PC-9 (cell line): ENCODE measurements at regions not wholly inside any gene's neighbourhood (a gene's known extent, or its start where the extent isn't known, plus 50 kb on each side); places are given as distances from the start of the nearest gene placed in this dataset.

Experiments used
- BruUV-seq: library from RNA; stranded (reverse); fragments of 400-500 nt; replicated peaks from 2 replicates; lab custom pipeline; 2021; lab: Mats Ljungman, UMichigan
- CTCF ChIA-PET: fragments of 300-600 bp; sonication (Branson Sonifier 250); formaldehyde crosslinking; loops from one replicate; lab custom pipeline; 2022; ENCODE audit warnings: antibody characterized with exemption; lab: Charles Lee
- POLR2A ChIA-PET: fragments of 300-600 bp; sonication (Branson Sonifier 250); formaldehyde crosslinking; loops from one replicate; lab custom pipeline; 2022; ENCODE audit warnings: antibody characterized with exemption; ENCODE audit not compliant: unreplicated experiment; lab: Charles Lee
- DNase-seq, 2 experiments: peaks; one replicate each; pipeline versions ENCODE4 v3.0.0 to v3.0.0-alpha.2; 2015 to 2022; ENCODE audit warnings: mixed read lengths in 1 of 2
- H2AFZ ChIP-seq: fragments of 200-600 bp; sonication (generic); 2 replicates; pipeline ENCODE4 v1.8.1; 2017; ENCODE audit warnings: antibody characterized with exemption
- H3F3A ChIP-seq: fragments of 200-600 bp; sonication (generic); 2 replicates; pipeline ENCODE4 v1.8.1; 2017; ENCODE audit warnings: antibody characterized with exemption, mild to moderate bottlenecking, low read depth; ENCODE audit not compliant: insufficient read depth
- H3K27ac ChIP-seq: fragments of 200-600 bp; sonication (generic); 2 replicates; pipeline ENCODE4 v1.6.1; 2016; ENCODE audit warnings: mixed run types
- H3K27me3 ChIP-seq: fragments of 200-600 bp; sonication (generic); 2 replicates; pipeline ENCODE4 v1.6.1; 2016; ENCODE audit warnings: low read depth, mixed run types; ENCODE audit not compliant: insufficient read depth
- H3K36me3 ChIP-seq: fragments of 200-600 bp; sonication (generic); 2 replicates; pipeline ENCODE4 v1.6.1; 2016; ENCODE audit warnings: low read depth, mixed run types
- H3K4me1 ChIP-seq: fragments of 200-600 bp; sonication (generic); replicated peaks from 2 replicates; pipeline ENCODE4 v1.6.1; 2016; ENCODE audit warnings: mixed run types; ENCODE audit not compliant: insufficient read depth
- H3K4me2 ChIP-seq: fragments of 200-600 bp; sonication (generic); 2 replicates; pipeline ENCODE4 v1.6.1; 2017; ENCODE audit warnings: mixed run types
- H3K4me3 ChIP-seq: fragments of 200-600 bp; sonication (generic); 2 replicates; pipeline ENCODE4 v1.6.1; 2016; ENCODE audit warnings: mixed run types
- H3K79me2 ChIP-seq: fragments of 200-600 bp; sonication (generic); 2 replicates; pipeline ENCODE4 v1.6.1; 2017; ENCODE audit warnings: low read depth, mixed run types
- H3K9me2 ChIP-seq: fragments of 200-600 bp; sonication (generic); 2 replicates; pipeline ENCODE4 v1.8.1; 2017; ENCODE audit warnings: mild to moderate bottlenecking; ENCODE audit not compliant: insufficient read depth
- H3K9me3 ChIP-seq: fragments of 200-600 bp; sonication (generic); 2 replicates; pipeline ENCODE4 v1.8.1; 2016; ENCODE audit warnings: low read depth; ENCODE audit not compliant: insufficient read depth
- H4K20me1 ChIP-seq: fragments of 200-600 bp; sonication (generic); 2 replicates; pipeline ENCODE4 v1.8.1; 2017; ENCODE audit not compliant: insufficient read depth
- EZH2 ChIP-seq: fragments of 200-600 bp; sonication (generic); IDR thresholded peaks from 2 replicates; pipeline ENCODE4 v1.8.0; 2017; ENCODE audit warnings: antibody characterized with exemption, low read depth
- intact Hi-C: fragments of 100-400 bp; cut with micrococcal nuclease; formaldehyde crosslinking; loops from one replicate; pipeline ENCODE4 v1.10.0; 2022; ENCODE audit not compliant: unreplicated experiment
- TF ChIP-seq, protein P1 (sequence below): fragments of 200-600 bp; sonication (generic); conservative IDR thresholded peaks from 2 replicates; pipeline ENCODE4 v1.6.1; 2017; ENCODE audit warnings: mixed run types, antibody characterized with exemption, mild to moderate bottlenecking, moderate library complexity

DNA sequence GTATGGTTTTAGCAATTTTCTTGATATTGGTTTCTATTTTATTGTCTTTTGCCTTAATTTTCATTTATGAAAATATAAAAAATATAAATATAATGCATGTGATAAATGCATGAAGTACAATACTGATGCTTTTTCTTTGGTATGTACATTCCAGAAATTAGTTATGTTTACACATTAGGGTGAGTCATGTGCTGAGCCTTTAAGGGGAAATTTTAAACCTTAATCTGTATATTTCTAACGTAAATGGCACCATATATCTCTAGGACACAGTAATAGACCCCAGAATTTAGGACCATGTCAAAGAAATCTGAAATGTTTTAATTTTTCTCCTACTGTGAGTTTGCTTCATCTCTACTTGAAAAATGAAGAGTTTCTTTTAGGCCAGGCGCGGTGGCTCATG lies 117.8 kb upstream of the SPRY1 start:
- TF ChIP-seq, protein P1, sequence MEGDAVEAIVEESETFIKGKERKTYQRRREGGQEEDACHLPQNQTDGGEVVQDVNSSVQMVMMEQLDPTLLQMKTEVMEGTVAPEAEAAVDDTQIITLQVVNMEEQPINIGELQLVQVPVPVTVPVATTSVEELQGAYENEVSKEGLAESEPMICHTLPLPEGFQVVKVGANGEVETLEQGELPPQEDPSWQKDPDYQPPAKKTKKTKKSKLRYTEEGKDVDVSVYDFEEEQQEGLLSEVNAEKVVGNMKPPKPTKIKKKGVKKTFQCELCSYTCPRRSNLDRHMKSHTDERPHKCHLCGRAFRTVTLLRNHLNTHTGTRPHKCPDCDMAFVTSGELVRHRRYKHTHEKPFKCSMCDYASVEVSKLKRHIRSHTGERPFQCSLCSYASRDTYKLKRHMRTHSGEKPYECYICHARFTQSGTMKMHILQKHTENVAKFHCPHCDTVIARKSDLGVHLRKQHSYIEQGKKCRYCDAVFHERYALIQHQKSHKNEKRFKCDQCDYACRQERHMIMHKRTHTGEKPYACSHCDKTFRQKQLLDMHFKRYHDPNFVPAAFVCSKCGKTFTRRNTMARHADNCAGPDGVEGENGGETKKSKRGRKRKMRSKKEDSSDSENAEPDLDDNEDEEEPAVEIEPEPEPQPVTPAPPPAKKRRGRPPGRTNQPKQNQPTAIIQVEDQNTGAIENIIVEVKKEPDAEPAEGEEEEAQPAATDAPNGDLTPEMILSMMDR = no peak
- TF ChIP-seq EZH2 = no peak
- Histone ChIP-seq H3K79me2 (no peaks in the 10 kb centered on the region), H4K20me1 (no peaks in the 10 kb centered on the region), H3K36me3 (no peaks in the 10 kb centered on the region), H3F3A (no peaks in the 10 kb centered on the region), H3K9me2 (no peaks in the 10 kb centered on the region), H3K9me3 (no peaks in the 10 kb centered on the region), H3K27ac (no peak overlapping the region), H3K4me3 (no peak overlapping the region), H3K27me3 (no peaks in the 10 kb centered on the region), H3K4me1 (no peaks in the 10 kb centered on the region), H2AFZ (no peak overlapping the region), H3K4me2 (no peak overlapping the region)
- intact Hi-C loops = no loop called here
- ChIA-PET CTCF (no interaction called here), POLR2A (no interaction called here)
- DNase-seq = no peak
- no TSS peak for BruUV-seq

DNA sequence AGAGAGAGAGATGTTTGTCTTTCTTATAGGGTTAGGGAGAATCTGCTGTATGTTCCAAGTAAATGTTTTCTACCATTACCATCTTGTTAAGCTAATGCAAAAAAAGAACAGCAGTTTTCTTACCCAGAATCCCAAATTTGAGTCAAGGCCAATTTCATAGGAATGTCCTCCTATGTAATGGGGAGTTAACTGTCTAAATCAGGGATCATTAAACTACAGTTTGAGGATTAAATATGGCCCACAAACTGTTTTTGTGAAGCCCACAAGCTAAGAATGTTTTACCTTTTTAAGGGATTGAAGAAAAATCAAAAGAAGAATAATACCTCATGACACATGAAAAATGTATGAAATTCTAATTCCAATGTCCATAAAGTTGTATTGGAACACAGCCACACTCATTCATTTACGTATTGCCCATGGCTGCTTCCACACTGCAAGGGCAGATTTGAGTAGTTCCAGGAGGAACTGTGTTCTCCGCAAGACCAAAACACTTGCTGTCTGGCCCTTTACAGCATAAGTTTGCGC lies 113.2 kb upstream of the SPRY1 start:
- no peaks in the 10 kb centered on the region for H3F3A ChIP-seq
- ChIA-PET POLR2A (no interaction called here), CTCF (no interaction called here)
- no peaks in the 10 kb centered on the region for H3K36me3 ChIP-seq
- H2AFZ ChIP-seq = no peak overlapping the region
- H3K27me3 ChIP-seq = no peaks in the 10 kb centered on the region
- intact Hi-C loops = no loop called here
- no peak for DNase-seq
- no peaks in the 10 kb centered on the region for H3K79me2 ChIP-seq
- H3K4me1 ChIP-seq = no peaks in the 10 kb centered on the region
- no peak overlapping the region for H3K4me3 ChIP-seq
- no peak overlapping the region for H3K27ac ChIP-seq
- H4K20me1 ChIP-seq = no peaks in the 10 kb centered on the region
- no TSS peak for BruUV-seq
- no peak overlapping the region for H3K4me2 ChIP-seq
- TF ChIP-seq, protein P1 = no peak
- no peak for TF ChIP-seq EZH2
- H3K9me2 ChIP-seq = no peaks in the 10 kb centered on the region
- H3K9me3 ChIP-seq = no peaks in the 10 kb centered on the region

DNA sequence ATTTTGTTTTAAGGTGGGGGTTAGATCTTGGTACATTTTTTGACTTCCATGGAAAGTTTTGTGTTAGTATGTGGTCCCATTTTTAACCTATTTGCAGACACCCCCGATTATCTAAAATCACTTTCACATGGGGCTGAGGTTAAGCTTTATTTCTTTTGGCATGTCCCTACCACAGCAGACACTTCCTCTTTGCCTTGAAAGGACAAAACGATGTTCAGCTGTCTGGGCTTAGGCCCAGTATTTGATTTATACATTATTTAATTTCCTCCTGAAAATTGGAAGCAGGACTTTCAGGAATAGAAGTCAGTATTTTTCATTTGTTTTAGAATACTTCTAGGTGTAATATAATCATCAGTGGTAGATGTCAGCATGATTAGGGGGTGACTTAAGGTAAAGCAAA lies 112.4 kb upstream of the SPRY1 start:
- no peaks in the 10 kb centered on the region for H3K4me1 ChIP-seq
- no peaks in the 10 kb centered on the region for H3F3A ChIP-seq
- ChIA-PET CTCF (no interaction called here), POLR2A (no interaction called here)
- H3K9me2 ChIP-seq = no peaks in the 10 kb centered on the region
- no peak overlapping the region for H3K4me2 ChIP-seq
- no peaks in the 10 kb centered on the region for H3K9me3 ChIP-seq
- H3K4me3 ChIP-seq = no peak overlapping the region
- intact Hi-C loops = no loop called here
- no peak overlapping the region for H2AFZ ChIP-seq
- TF ChIP-seq EZH2 = no peak
- TF ChIP-seq, protein P1 = no peak
- no peaks in the 10 kb centered on the region for H4K20me1 ChIP-seq
- no TSS peak for BruUV-seq
- no peaks in the 10 kb centered on the region for H3K27me3 ChIP-seq
- H3K36me3 ChIP-seq = no peaks in the 10 kb centered on the region
- DNase-seq = no peak
- no peaks in the 10 kb centered on the region for H3K79me2 ChIP-seq
- no peak overlapping the region for H3K27ac ChIP-seq
